Gastroesophageal sphincter (tissue), 3 donors: ENCODE measurements at regions not wholly inside any gene's neighbourhood (a gene's known extent, or its start where the extent isn't known, plus 50 kb on each side); places are given as distances from the start of the nearest gene placed in this dataset.

ENCODE experiments used
- EP300 ChIP-seq: sonication (generic); formaldehyde crosslinking; IDR thresholded peaks from one replicate; pipeline ENCODE4 v1.6.1; 2017; ENCODE audit warnings: antibody characterized with exemption, mild to moderate bottlenecking
- POLR2AphosphoS5 ChIP-seq: sonication (generic); formaldehyde crosslinking; IDR thresholded peaks from one replicate; pipeline ENCODE4 v1.6.1; 2017; ENCODE audit warnings: antibody characterized with exemption
- TF ChIP-seq, protein P1 (sequence below), 4 experiments: fragments of 200-600 bp in 2 of 4; fragments of 450-650 bp in 2 of 4; sonication (generic) in 1 of 4; IDR thresholded peaks; one replicate each; pipeline ENCODE4 v1.5.1; 2017 to 2019; ENCODE audit warnings: antibody characterized with exemption in 4 of 4, mild to moderate bottlenecking in 2 of 4, moderate library complexity in 2 of 4

DNA sequence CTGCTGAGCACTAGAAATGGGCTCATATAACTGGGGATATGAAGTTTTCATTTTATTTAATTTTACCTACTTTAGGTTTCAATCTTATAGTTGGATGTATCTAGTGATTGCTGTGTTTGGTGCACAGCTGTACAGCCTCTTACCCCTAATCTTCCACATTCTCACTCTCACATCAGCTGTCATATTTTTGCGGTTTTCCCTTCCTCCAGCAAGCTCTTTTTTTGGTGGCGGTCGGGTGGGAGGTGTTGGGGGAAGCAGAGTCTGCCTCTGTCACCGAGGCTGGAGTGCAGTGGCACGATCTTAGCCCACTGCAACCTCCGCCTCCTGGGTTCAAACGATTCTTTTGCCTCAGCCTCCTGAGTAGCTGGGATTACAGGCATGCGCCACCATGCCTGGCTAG, 445.1 kb upstream of the ISX start:
- TF ChIP-seq POLR2AphosphoS5 (no peak), EP300 (no peak)
- TF ChIP-seq, protein P1, sequence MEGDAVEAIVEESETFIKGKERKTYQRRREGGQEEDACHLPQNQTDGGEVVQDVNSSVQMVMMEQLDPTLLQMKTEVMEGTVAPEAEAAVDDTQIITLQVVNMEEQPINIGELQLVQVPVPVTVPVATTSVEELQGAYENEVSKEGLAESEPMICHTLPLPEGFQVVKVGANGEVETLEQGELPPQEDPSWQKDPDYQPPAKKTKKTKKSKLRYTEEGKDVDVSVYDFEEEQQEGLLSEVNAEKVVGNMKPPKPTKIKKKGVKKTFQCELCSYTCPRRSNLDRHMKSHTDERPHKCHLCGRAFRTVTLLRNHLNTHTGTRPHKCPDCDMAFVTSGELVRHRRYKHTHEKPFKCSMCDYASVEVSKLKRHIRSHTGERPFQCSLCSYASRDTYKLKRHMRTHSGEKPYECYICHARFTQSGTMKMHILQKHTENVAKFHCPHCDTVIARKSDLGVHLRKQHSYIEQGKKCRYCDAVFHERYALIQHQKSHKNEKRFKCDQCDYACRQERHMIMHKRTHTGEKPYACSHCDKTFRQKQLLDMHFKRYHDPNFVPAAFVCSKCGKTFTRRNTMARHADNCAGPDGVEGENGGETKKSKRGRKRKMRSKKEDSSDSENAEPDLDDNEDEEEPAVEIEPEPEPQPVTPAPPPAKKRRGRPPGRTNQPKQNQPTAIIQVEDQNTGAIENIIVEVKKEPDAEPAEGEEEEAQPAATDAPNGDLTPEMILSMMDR (IDR thresholded peaks at IDR 0.05), result no peak
